T-helper 2 cell treated with Interferon-gamma antibody and Interleukin-4, amounts not matched to agents 100 ng/mL and 5 ng/mL, for 36 hours (primary cell): ENCODE measurements at regions not wholly inside any gene's neighbourhood (a gene's known extent, or its start where the extent isn't known, plus 50 kb on each side); places are given as distances from the start of the nearest gene placed in this dataset.
"Not testable (repeated sequence)": the region's sequence is repeated elsewhere in the genome, so short reads cannot be mapped to it uniquely, and the experiment has no call there.

Experiments
- intact Hi-C: fragments of 100-400 bp; cut with micrococcal nuclease; formaldehyde crosslinking; loops from one replicate; pipeline ENCODE4 v1.15.1; 2023

GRCh38 chr10:38209332-38209731, 115.2 kb downstream of the ZNF37A start:
- intact Hi-C loops = no loop called here

DNA sequence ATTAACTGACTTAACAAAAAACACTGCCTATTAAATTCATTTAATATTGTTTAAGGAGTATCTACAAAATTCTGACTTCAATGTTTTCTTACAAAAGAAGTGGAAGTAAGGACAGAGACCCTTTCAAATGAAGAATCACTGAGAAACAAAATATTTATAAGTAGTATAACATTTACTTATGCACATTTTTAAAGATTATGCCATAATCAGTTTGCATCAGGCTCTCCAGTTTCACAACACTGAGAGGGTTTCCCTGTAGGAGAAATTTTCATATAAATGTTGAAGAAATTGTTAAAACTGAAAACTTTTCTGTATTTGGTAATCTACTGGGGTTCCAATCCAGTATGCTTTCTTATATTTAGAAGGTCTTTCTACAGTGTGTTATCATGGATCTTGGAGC, 115.6 kb downstream of the ZNF37A start:
- intact Hi-C loops = not testable (repeated sequence)

- intact Hi-C loops = no loop called here
These were observed 118.3 kb downstream of the ZNF37A start for GRCh38 chr10:38212460-38212859.

GRCh38 chr10:38226385-38226784, 132.2 kb downstream of the ZNF37A start:
- intact Hi-C loops = no loop called here

DNA sequence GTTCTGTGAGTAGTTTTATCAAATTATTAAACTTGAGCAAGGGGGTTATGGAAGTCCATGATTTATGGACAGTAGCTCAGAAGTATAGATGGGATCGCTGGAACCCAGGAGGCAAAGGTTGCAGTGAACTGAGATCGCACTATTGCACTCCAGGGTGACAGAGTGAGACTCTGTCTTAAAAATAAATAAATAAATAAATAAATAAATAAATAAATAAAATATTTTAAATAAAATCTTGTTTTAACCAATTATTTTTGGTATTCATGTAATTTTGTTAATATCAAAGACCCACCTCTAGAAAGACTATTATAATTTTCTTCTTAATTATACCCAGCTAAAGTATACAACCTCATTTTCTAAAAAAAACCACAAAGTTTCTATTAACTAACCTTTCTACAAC, 134.3 kb downstream of the ZNF37A start:
- intact Hi-C loops = no loop called here

DNA sequence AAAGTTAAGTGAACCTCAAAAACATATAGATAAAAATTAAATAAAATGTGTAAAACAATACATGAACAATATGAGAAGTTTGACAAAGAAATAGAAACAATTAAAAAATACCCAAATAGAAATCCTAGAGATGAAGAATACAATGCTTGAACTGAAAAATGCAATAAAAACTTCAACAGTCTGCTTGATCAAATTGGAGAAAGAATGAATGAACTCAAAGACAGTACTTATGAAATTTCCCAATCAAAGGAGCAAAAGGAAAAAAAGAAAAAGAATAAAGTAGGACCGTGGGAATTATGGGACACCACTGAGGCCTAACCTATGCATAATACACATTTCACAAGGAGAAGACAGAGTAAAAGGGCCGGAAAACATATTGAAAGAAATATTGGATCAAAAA, 144.3 kb downstream of the ZNF37A start:
- intact Hi-C loops = not testable (repeated sequence)

DNA sequence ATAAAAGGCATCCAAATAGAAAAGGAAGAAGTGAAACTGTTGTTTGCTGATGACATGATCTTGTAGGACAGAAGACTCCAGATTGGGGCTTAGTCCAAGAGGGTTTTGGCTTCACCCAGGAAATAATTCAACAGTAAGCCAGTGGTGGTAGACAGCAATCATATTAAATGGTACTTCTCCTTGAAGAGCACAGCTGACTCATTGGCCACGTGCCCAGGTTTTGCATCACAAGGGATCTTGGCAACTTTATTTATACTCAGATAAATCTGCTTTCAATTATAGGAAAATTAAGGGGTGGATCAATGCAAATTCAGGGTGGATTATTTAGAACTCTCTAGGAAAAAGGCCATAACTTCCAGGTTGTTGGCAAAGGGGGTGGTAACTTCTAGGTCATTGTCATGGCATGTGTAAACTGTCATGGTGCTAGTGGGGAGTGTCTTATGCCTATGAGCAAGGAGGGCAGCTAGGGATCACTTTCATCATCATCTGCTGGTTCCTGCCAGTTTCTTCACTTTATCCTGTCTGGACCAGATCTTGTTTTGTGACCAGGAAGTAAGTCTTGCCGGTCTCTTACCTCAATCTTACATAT, 148.0 kb downstream of the ZNF37A start:
- intact Hi-C loops = not testable (repeated sequence)

- intact Hi-C loops = not testable (repeated sequence)
These were observed 154.0 kb downstream of the ZNF37A start for GRCh38 chr10:38248113-38248512.

- intact Hi-C loops = not testable (repeated sequence)
These were observed 158.4 kb downstream of the ZNF37A start for GRCh38 chr10:38252551-38252950.

GRCh38 chr10:38267555-38267954, 173.4 kb downstream of the ZNF37A start:
- intact Hi-C loops = not testable (repeated sequence)

GRCh38 chr10:38271031-38271430, 176.9 kb downstream of the ZNF37A start:
- intact Hi-C loops = not testable (repeated sequence)

- intact Hi-C loops = not testable (repeated sequence)
These were observed 180.7 kb downstream of the ZNF37A start for GRCh38 chr10:38274879-38275278.

- intact Hi-C loops = not testable (repeated sequence)
These were observed 198.4 kb downstream of the ZNF37A start for GRCh38 chr10:38292560-38292959.

DNA sequence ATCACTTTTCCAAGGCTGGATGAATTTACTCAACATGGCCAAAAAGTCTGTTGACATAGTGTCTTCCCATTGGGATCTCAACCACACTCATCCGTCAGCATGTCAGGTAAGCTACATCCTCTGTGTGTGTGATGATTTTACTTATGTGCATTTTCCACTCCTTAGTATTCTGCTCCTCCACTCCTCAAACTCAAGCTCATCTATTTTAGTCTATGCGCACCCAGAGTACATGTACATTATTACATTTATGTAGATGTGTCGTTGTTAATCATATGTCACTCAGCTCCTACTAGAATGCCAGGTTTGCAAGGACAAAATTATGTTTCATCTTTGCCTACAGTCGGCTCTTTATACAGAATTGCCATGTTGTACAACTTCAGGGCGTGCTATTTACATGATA, 216.0 kb downstream of the ZNF37A start:
- intact Hi-C loops = not testable (repeated sequence)

DNA sequence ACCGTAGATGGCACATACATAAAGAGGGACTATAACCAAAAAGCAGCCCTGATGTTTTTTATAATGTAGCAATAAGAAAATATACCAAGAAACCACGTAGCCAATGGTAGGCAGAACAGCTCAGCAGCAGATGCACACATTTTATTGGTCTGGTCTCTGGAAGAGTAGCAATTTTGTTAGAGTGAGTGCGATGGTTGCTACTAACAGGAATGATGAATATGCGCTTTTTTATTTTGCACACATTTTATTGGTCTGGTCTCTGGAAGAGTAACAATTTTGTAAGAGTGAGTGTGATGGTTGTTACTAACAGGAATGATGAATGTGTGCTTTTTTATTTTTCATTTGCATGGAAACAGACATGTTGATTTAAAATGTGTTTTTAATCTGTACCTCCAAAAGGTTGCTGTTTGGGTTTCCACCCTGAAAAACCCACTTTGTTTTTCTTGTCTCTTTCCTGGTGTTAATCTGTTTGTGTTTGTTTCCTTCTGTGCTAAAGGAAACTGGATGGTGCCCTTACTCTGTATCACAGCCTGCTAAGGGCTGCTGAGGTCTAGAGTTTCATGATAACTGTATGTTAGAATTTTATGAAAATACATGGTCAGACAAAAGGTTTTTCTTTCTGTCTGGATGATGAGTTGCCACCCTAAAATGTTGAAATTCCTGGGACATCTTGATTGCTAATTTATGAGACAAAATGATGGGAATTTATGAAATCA, 221.1 kb downstream of the ZNF37A start:
- intact Hi-C loops = not testable (repeated sequence)

GRCh38 chr10:38321393-38321792, 227.3 kb downstream of the ZNF37A start:
- intact Hi-C loops = not testable (repeated sequence)

DNA sequence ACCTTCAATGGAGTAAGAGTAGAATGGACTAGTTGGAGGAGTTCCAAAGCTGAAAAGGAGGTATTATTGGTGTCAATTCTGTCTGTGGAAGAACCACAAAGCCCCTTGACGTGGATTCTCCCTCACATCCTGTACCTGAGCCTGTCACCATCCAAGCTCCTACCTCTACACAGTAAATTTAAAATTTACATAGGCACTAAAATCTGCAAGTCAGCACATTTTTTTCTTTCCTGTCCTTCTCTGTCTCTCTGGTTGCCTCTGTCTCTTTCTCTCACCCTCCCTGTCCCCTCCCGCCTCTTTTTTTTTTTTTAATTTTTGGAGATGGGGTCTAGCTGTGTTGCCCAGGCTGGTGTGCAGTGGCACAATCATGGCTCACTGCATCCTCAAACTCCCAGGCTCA, 236.2 kb downstream of the ZNF37A start:
- intact Hi-C loops = not testable (repeated sequence)

GRCh38 chr10:38331106-38331505, 237.0 kb downstream of the ZNF37A start:
- intact Hi-C loops = not testable (repeated sequence)

DNA sequence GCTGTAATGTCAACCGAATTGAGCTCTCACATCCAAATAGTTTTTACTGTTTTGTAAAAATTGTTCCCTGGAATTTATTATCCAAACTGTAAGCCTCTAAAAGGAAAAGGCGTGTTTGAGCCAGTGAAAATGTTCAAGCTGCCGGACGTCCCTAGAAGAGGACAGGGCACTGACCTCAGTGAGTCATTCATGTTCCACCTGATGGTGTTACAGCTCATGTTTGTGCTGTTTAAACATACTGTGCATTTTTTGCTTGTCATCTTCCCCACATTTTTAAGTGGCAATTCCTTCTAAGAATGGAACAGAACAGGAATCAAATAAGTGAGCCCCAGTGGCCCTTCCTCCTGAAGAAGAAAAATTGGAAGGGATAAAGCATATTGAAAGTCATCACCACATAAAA, 239.6 kb downstream of the ZNF37A start:
- intact Hi-C loops = not testable (repeated sequence)

DNA sequence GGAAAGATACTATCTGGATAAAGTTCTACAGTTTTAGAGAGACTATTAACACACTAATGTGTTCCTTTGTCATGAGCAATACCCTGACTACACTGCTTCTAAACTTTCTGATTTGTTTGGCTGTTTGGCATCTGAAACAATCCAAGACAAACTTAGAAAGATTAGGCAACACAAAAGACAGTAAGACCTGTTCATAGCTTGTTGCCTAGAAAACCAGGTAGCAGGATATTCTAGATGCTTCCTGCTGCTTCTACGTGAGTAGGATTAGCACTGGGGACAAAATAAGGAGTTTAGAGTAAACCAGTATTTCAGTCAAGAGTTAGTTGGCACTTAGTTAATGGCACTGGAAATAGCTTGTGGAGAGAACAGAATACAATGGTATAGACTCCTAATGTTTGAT, 256.5 kb downstream of the ZNF37A start:
- intact Hi-C loops = not testable (repeated sequence)

GRCh38 chr10:38354410-38354809, 260.3 kb downstream of the ZNF37A start:
- intact Hi-C loops = not testable (repeated sequence)

DNA sequence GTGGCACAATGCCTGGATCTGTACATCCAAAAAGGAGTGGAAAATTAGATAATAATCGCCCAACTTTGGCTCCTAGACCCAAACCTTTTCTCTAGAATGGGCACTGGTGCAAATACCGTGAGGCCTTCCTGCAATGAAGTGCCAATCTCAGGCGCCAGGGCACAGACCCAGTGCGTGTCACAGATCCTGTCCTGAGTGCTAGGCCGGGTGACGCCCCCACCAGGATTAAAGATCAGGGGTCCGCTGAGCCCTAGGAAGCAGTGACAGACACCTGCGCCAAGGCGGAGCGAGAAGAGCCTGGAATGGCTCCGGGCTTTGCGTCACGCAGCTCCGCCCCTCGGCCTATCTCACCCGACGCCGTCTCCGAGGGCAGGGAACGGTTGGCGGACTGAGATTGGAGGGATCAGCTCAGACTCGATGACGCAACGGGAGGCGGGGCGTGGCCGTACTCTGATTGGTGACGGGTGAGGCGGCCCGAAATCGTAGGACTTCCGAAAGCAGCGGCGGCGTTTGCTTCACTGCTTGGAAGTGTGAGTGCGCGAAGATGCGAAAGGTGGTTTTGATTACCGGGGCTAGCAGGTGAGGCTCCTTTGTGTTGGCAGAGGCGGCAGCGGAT, 261.9 kb downstream of the ZNF37A start:
- intact Hi-C loops = loop anchor here (1.0 to 5.0 kb wide), 3 partner anchors 47 to 380 kb away; partner anchors contain the start of gene ZNF25

DNA sequence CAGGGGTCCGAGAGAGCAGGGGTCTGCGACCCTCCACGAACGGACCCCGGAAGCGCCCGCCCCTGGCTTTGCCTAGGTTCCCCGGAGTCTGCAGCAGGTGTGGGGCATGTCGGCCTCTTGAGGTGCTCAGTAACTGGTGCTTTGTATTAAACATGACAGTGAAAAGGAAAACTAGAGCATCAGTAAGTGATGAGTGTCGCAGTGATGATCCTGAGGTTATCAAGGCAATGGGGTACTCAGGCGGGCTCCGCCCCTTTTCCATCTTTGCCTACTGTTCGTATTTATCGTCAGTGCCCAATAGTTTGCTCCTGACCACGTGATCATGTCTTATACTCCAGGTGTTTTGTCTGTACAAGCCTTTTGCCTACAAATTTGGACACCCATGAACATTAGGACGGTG, 262.4 kb downstream of the ZNF37A start:
- intact Hi-C loops = loop anchor here (1.0 to 5.0 kb wide), 3 partner anchors 46 to 380 kb away; partner anchors contain the start of gene ZNF25
